ENCODE measurements at regions not wholly inside any gene's neighbourhood (a gene's known extent, or its start where the extent isn't known, plus 50 kb on each side); places are given as distances from the start of the nearest gene placed in this dataset.
"Not testable (repeated sequence)": the region's sequence is repeated elsewhere in the genome, so short reads cannot be mapped to it uniquely, and the experiment has no call there.

GRCh38 chr9:86475255-86475654 lies 121.0 kb upstream of the TUT7 start:
- TF ChIP-seq EZH2phosphoT487 (IDR thresholded peaks at IDR 0.05; ENCODE audit: borderline replicate concordance, low read depth); TEAD4 (IDR thresholded peaks at IDR 0.05; ENCODE audit: borderline replicate concordance, insufficient read depth); CHD2 (IDR thresholded peaks at IDR 0.05; ENCODE audit: low read length, partially characterized antibody); POLR2AphosphoS5 (IDR thresholded peaks at IDR 0.05; ENCODE audit: low read depth, low read length); JUND (IDR thresholded peaks at IDR 0.05): not testable (repeated sequence)
- TF ChIP-seq, protein P1, sequence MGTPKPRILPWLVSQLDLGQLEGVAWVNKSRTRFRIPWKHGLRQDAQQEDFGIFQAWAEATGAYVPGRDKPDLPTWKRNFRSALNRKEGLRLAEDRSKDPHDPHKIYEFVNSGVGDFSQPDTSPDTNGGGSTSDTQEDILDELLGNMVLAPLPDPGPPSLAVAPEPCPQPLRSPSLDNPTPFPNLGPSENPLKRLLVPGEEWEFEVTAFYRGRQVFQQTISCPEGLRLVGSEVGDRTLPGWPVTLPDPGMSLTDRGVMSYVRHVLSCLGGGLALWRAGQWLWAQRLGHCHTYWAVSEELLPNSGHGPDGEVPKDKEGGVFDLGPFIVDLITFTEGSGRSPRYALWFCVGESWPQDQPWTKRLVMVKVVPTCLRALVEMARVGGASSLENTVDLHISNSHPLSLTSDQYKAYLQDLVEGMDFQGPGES (IDR thresholded peaks at IDR 0.05; ENCODE audit: low read depth, low read length) = not testable (repeated sequence)
- TF ChIP-seq, protein P2, sequence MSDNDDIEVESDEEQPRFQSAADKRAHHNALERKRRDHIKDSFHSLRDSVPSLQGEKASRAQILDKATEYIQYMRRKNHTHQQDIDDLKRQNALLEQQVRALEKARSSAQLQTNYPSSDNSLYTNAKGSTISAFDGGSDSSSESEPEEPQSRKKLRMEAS (IDR thresholded peaks at IDR 0.05; ENCODE audit: low read depth) = not testable (repeated sequence)

Data from SK-N-SH (cell line).